ENCODE measurements at regions not wholly inside any gene's neighbourhood (a gene's known extent, or its start where the extent isn't known, plus 50 kb on each side); places are given as distances from the start of the nearest gene placed in this dataset.

DNA sequence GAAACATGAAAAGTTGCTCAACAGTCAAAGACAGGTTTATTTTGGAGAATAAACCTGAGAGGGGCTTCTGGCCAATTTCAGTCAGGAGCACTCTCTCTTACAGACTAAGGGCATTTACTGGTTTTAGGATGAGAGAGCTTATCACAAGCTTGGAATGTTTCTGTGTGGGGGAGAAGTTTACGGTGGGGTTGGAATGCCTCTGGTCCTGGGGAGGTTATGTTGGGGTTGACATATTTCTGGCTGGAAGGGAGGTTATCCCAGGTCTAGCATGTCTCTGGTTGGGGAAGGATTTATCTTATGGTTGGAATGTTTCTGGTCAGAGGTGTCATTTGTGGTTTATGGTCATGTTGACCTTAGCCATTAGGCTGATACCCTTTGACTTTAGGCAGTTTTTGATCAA lies 1867.3 kb downstream of the EFNA5 start:
- dilution Hi-C loops (cut with HindIII; ENCODE audit: low sequenced_read_pairs, unreplicated experiment): no loop called here
- CTCF ChIA-PET: no interaction called here
- WGBS, 2 experiments (ENCODE audit: extremely low coverage in 2 of 2, insufficient read length in 1 of 2): no CpG with 5 or more reads among the region's 1 CpG

More for the DNA sequence above, 1867.3 kb downstream of the EFNA5 start:
- Histone ChIP-seq H3K36me3 (ENCODE audit: control insufficient read depth, insufficient read depth, low read length) (no peaks in the 10 kb centered on the region), H3K9ac (ENCODE audit: low read depth, low read length) (no peak overlapping the region), H3K23ac (ENCODE audit: low read depth, low read length) (no peak overlapping the region), H3K14ac (replicated peaks; ENCODE audit: low read depth, low read length) (no peak overlapping the region), H4K8ac (ENCODE audit: low read depth in 2 of 2, low read length in 2 of 2) (no peak overlapping the region), H3K4me3 (ENCODE audit: insufficient read depth, low read depth, low read length) (no peak overlapping the region), H2BK20ac (ENCODE audit: low read depth, low read length) (no peak overlapping the region), H3K56ac (ENCODE audit: extremely low read depth, insufficient read depth, low read length) (no peak overlapping the region), H4K91ac (ENCODE audit: insufficient read depth, low read depth, low read length) (no peak overlapping the region), H3K79me1 (ENCODE audit: low read depth in 1 of 2, low read length in 2 of 2) (no peaks in the 10 kb centered on the region), H2AFZ (replicated peaks; ENCODE audit: low read length, poor library complexity) (no peak overlapping the region), H3K4me1 (ENCODE audit: control insufficient read depth, insufficient read depth, low read length) (no peaks in the 10 kb centered on the region), H3K4me2 (ENCODE audit: low read depth, low read length) (no peak overlapping the region), H3K18ac (ENCODE audit: low read depth, low read length) (no peak overlapping the region), H2BK15ac (ENCODE audit: low read depth, low read length) (no peak overlapping the region), H3K9me3 (ENCODE audit: control insufficient read depth, insufficient read depth, low read length) (0 out of 2 replicates have a peak, but pooled peaks cover 2% of the 10 kb centered on the region), H3K27me3 (ENCODE audit: control insufficient read depth, insufficient read depth, low read length) (no peaks in the 10 kb centered on the region), H2AK5ac (ENCODE audit: low read depth, low read length) (no peak overlapping the region), H4K5ac (ENCODE audit: low read depth, low read length) (no peak overlapping the region), H3K4ac (ENCODE audit: low read depth, low read length) (no peak overlapping the region), H2BK5ac (ENCODE audit: low read depth, low read length, poor library complexity, severe bottlenecking) (no peak overlapping the region), H3K27ac (ENCODE audit: insufficient read depth, low read length) (no peak overlapping the region), H4K20me1 (ENCODE audit: insufficient read depth, low read length) (no peaks in the 10 kb centered on the region), H2AK9ac (replicated peaks; ENCODE audit: low read depth, low read length, poor library complexity) (no peak overlapping the region), H2BK120ac (ENCODE audit: low read depth, low read length) (no peak overlapping the region), H3K9me1 (ENCODE audit: insufficient read depth, low read length) (no peaks in the 10 kb centered on the region)
- TF ChIP-seq MAZ (IDR thresholded peaks at IDR 0.05; ENCODE audit: borderline replicate concordance, low read depth, low read length): no peak
- TF ChIP-seq, protein P1, sequence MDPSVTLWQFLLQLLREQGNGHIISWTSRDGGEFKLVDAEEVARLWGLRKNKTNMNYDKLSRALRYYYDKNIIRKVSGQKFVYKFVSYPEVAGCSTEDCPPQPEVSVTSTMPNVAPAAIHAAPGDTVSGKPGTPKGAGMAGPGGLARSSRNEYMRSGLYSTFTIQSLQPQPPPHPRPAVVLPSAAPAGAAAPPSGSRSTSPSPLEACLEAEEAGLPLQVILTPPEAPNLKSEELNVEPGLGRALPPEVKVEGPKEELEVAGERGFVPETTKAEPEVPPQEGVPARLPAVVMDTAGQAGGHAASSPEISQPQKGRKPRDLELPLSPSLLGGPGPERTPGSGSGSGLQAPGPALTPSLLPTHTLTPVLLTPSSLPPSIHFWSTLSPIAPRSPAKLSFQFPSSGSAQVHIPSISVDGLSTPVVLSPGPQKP (IDR thresholded peaks at IDR 0.05; ENCODE audit: borderline replicate concordance, low read depth, low read length): no peak
- no peak for TF ChIP-seq RFX5 (IDR thresholded peaks at IDR 0.05; ENCODE audit: low read depth, low read length)
- TF ChIP-seq RCOR1 (IDR thresholded peaks at IDR 0.05; ENCODE audit: insufficient replicate concordance, low read length): no peak
- no peak for TF ChIP-seq MXI1 (IDR thresholded peaks at IDR 0.05; ENCODE audit: borderline replicate concordance, low read depth, low read length)
- TF ChIP-seq RAD21 (IDR thresholded peaks at IDR 0.05; ENCODE audit: low read length): no peak
- no peak for TF ChIP-seq CHD1 (IDR thresholded peaks at IDR 0.05; ENCODE audit: low read depth, low read length)
- no peak for TF ChIP-seq FOS (IDR thresholded peaks at IDR 0.05; ENCODE audit: low read depth, low read length)
- TF ChIP-seq MAFK (IDR thresholded peaks at IDR 0.05; ENCODE audit: low read depth, low read length): no peak
- TF ChIP-seq, protein P2, sequence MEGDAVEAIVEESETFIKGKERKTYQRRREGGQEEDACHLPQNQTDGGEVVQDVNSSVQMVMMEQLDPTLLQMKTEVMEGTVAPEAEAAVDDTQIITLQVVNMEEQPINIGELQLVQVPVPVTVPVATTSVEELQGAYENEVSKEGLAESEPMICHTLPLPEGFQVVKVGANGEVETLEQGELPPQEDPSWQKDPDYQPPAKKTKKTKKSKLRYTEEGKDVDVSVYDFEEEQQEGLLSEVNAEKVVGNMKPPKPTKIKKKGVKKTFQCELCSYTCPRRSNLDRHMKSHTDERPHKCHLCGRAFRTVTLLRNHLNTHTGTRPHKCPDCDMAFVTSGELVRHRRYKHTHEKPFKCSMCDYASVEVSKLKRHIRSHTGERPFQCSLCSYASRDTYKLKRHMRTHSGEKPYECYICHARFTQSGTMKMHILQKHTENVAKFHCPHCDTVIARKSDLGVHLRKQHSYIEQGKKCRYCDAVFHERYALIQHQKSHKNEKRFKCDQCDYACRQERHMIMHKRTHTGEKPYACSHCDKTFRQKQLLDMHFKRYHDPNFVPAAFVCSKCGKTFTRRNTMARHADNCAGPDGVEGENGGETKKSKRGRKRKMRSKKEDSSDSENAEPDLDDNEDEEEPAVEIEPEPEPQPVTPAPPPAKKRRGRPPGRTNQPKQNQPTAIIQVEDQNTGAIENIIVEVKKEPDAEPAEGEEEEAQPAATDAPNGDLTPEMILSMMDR (conservative IDR thresholded peaks at IDR 0.05; ENCODE audit: low read depth, low read length): no peak
- TF ChIP-seq NFE2L2 (IDR thresholded peaks at IDR 0.05; ENCODE audit: low read depth, low read length): no peak
- in situ Hi-C loops (cut with MboI; ENCODE audit: low sequenced_read_pairs): no loop called here
- intact Hi-C loops (cut with micrococcal nuclease): no loop called here
- no TSS peak for BruUV-seq (replicated peaks)
- no peak for ATAC-seq (ENCODE audit: low read depth)
- DNase-seq: no peak
- POLR2A ChIA-PET (ENCODE audit: unreplicated experiment): no interaction called here

Measured in IMR-90 (cell line).